ENCODE measurements at regions not wholly inside any gene's neighbourhood (a gene's known extent, or its start where the extent isn't known, plus 50 kb on each side); places are given as distances from the start of the nearest gene placed in this dataset.
"Not testable (repeated sequence)": the region's sequence is repeated elsewhere in the genome, so short reads cannot be mapped to it uniquely, and the experiment has no call there.

- Histone ChIP-seq H3K27me3 (ENCODE audit: control insufficient read depth, insufficient read depth, low read length) (no peaks in the 10 kb centered on the region), H3K4me3 (ENCODE audit: low read depth, low read length) (no peak overlapping the region), H3K36me3 (ENCODE audit: control insufficient read depth, insufficient read depth, low read length) (no peaks in the 10 kb centered on the region)
- DNase-seq (ENCODE audit: low read depth) = no peak
- TF ChIP-seq CTCF (IDR thresholded peaks at IDR 0.05; ENCODE audit: insufficient read depth, low read length, poor library complexity, severe bottlenecking) = no peak
These were observed 664.7 kb downstream of the QKI start for GRCh38 chr6:164079275-164079600.

GRCh38 chr6:164078532-164079274, 664.2 kb downstream of the QKI start:
- DNase-seq (ENCODE audit: low read depth) = no peak
- Histone ChIP-seq H3K36me3 (ENCODE audit: control insufficient read depth, insufficient read depth, low read length) (no peaks in the 10 kb centered on the region), H3K4me3 (ENCODE audit: low read depth, low read length) (no peak overlapping the region), H3K27me3 (ENCODE audit: control insufficient read depth, insufficient read depth, low read length) (no peaks in the 10 kb centered on the region)
- no peak for TF ChIP-seq CTCF (IDR thresholded peaks at IDR 0.05; ENCODE audit: insufficient read depth, low read length, poor library complexity, severe bottlenecking)

- not testable (repeated sequence) for H3K27me3 ChIP-seq (ENCODE audit: control insufficient read depth, insufficient read depth, low read length); DNase-seq (ENCODE audit: low read depth); H3K4me3 ChIP-seq (ENCODE audit: low read depth, low read length); H3K36me3 ChIP-seq (ENCODE audit: control insufficient read depth, insufficient read depth, low read length)
These were observed 662.5 kb downstream of the QKI start for GRCh38 chr6:164076818-164077532.

GRCh38 chr6:164075981-164076615, 661.6 kb downstream of the QKI start:
- no peak for TF ChIP-seq CTCF (IDR thresholded peaks at IDR 0.05; ENCODE audit: insufficient read depth, low read length, poor library complexity, severe bottlenecking)
- H3K27me3 ChIP-seq (ENCODE audit: control insufficient read depth, insufficient read depth, low read length) = no peaks in the 10 kb centered on the region
- DNase-seq (ENCODE audit: low read depth) = no peak
- H3K36me3 ChIP-seq (ENCODE audit: control insufficient read depth, insufficient read depth, low read length) = no peaks in the 10 kb centered on the region
- H3K4me3 ChIP-seq (ENCODE audit: low read depth, low read length) = no peak overlapping the region

GRCh38 chr6:164072240-164072666, 657.7 kb downstream of the QKI start:
- Histone ChIP-seq H3K27me3 (ENCODE audit: control insufficient read depth, insufficient read depth, low read length) (no peaks in the 10 kb centered on the region), H3K4me3 (ENCODE audit: low read depth, low read length) (no peak overlapping the region), H3K36me3 (ENCODE audit: control insufficient read depth, insufficient read depth, low read length) (no peaks in the 10 kb centered on the region)
- TF ChIP-seq CTCF (IDR thresholded peaks at IDR 0.05; ENCODE audit: insufficient read depth, low read length, poor library complexity, severe bottlenecking) = no peak
- DNase-seq (ENCODE audit: low read depth) = no peak

- Histone ChIP-seq H3K36me3 (ENCODE audit: control insufficient read depth, insufficient read depth, low read length) (no peaks in the 10 kb centered on the region), H3K27me3 (ENCODE audit: control insufficient read depth, insufficient read depth, low read length) (no peaks in the 10 kb centered on the region), H3K4me3 (ENCODE audit: low read depth, low read length) (no peak overlapping the region)
- TF ChIP-seq CTCF (IDR thresholded peaks at IDR 0.05; ENCODE audit: insufficient read depth, low read length, poor library complexity, severe bottlenecking) = no peak
- no peak for DNase-seq (ENCODE audit: low read depth)
These were observed 655.0 kb downstream of the QKI start for GRCh38 chr6:164069350-164069990.
